ENCODE measurements at regions not wholly inside any gene's neighbourhood (a gene's known extent, or its start where the extent isn't known, plus 50 kb on each side); places are given as distances from the start of the nearest gene placed in this dataset.

DNA sequence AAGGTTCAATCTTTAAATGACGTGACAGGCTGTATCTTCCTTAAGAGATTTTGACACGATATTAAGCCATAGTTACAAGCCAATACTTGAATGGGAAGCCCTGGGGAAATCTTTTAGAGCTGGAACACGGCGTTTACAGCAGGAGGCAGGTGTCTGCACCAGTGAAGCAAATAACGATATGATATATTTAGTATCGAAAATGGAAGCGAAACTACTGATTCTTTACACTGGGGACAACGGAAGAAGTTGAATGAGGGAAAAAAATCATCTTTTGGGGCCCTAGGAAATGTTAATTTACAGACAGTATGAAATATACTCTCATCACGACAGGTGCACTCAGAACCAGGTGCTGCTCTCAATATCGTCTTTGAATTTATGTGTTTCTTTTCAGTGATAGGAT, 793.9 kb upstream of the PCDH20 start (continued):
- TF ChIP-seq CTCF (IDR thresholded peaks at IDR 0.05 in 2 of 3, conservative IDR thresholded peaks at IDR 0.05 in 1 of 3; ENCODE audit: borderline replicate concordance in 1 of 3, insufficient read depth in 1 of 3, low read depth in 2 of 3, low read length in 2 of 3) (no peak), YY1 (IDR thresholded peaks at IDR 0.05; ENCODE audit: extremely low read depth, insufficient replicate concordance, low read depth, low read length) (no peak), FOSL1 (IDR thresholded peaks at IDR 0.05; ENCODE audit: low read depth) (no peak), POLR2A (IDR thresholded peaks at IDR 0.05; ENCODE audit: borderline replicate concordance, extremely low read depth, insufficient read depth, insufficient read length) (no peak), EZH2phosphoT487 (IDR thresholded peaks at IDR 0.05; ENCODE audit: borderline replicate concordance) (no peak)

GRCh38 chr13:62207388-62207787, 791.7 kb upstream of the PCDH20 start:
- POLR2A ChIA-PET: no interaction called here
- intact Hi-C loops (cut with micrococcal nuclease): no loop called here

More at GRCh38 chr13:62207388-62207787, 791.7 kb upstream of the PCDH20 start:
- H3K4me3 ChIP-seq (replicated peaks in 1 of 2; ENCODE audit: low read depth in 1 of 2, low read length in 2 of 2): no peak overlapping the region
- CTCF ChIA-PET: no interaction called here
- 0 out of 4 replicates have a peak, but pooled peaks cover 0 to 2% of the 10 kb centered on the region in 2 experiments for H3K9me3 ChIP-seq (ENCODE audit: control insufficient read depth in 1 of 2, insufficient read depth in 1 of 2, low read depth in 1 of 2, low read length in 2 of 2)
- TF ChIP-seq, protein P1, sequence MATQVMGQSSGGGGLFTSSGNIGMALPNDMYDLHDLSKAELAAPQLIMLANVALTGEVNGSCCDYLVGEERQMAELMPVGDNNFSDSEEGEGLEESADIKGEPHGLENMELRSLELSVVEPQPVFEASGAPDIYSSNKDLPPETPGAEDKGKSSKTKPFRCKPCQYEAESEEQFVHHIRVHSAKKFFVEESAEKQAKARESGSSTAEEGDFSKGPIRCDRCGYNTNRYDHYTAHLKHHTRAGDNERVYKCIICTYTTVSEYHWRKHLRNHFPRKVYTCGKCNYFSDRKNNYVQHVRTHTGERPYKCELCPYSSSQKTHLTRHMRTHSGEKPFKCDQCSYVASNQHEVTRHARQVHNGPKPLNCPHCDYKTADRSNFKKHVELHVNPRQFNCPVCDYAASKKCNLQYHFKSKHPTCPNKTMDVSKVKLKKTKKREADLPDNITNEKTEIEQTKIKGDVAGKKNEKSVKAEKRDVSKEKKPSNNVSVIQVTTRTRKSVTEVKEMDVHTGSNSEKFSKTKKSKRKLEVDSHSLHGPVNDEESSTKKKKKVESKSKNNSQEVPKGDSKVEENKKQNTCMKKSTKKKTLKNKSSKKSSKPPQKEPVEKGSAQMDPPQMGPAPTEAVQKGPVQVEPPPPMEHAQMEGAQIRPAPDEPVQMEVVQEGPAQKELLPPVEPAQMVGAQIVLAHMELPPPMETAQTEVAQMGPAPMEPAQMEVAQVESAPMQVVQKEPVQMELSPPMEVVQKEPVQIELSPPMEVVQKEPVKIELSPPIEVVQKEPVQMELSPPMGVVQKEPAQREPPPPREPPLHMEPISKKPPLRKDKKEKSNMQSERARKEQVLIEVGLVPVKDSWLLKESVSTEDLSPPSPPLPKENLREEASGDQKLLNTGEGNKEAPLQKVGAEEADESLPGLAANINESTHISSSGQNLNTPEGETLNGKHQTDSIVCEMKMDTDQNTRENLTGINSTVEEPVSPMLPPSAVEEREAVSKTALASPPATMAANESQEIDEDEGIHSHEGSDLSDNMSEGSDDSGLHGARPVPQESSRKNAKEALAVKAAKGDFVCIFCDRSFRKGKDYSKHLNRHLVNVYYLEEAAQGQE (IDR thresholded peaks at IDR 0.05; ENCODE audit: low read depth): no peak
- TF ChIP-seq POLR2A (IDR thresholded peaks at IDR 0.05; ENCODE audit: borderline replicate concordance, extremely low read depth, insufficient read depth, insufficient read length): no peak
- TF ChIP-seq ZFX (IDR thresholded peaks at IDR 0.05): no peak
- TF ChIP-seq TCF7L2 (IDR thresholded peaks at IDR 0.05; ENCODE audit: borderline replicate concordance, extremely low read depth, insufficient read depth, insufficient read length): no peak
- no peak for TF ChIP-seq SP1 (IDR thresholded peaks at IDR 0.05; ENCODE audit: low read depth)
- no peak for TF ChIP-seq SRF (IDR thresholded peaks at IDR 0.05; ENCODE audit: low read depth)
- TF ChIP-seq YY1 (IDR thresholded peaks at IDR 0.05; ENCODE audit: extremely low read depth, insufficient replicate concordance, low read depth, low read length): no peak
- TF ChIP-seq RAD21 (IDR thresholded peaks at IDR 0.05; ENCODE audit: low read depth): no peak
- no peak for TF ChIP-seq POLR2AphosphoS5 (IDR thresholded peaks at IDR 0.05; ENCODE audit: low read depth, low read length)
- TF ChIP-seq EZH2phosphoT487 (IDR thresholded peaks at IDR 0.05; ENCODE audit: borderline replicate concordance): no peak
- TF ChIP-seq ATF3 (IDR thresholded peaks at IDR 0.05): no peak
- no peak for TF ChIP-seq ELF1 (IDR thresholded peaks at IDR 0.05; ENCODE audit: borderline replicate concordance, low read depth)
- TF ChIP-seq JUND (IDR thresholded peaks at IDR 0.05): no peak
- ATAC-seq: no peak
- no peaks in the 10 kb centered on the region for H3K79me2 ChIP-seq (ENCODE audit: insufficient read depth, low read length)
- no peaks in the 10 kb centered on the region for H3K27me3 ChIP-seq (ENCODE audit: insufficient read depth, low read length)
- no peak overlapping the region for H2AFZ ChIP-seq (ENCODE audit: low read depth, low read length, poor library complexity, severe bottlenecking)
- H3K27ac ChIP-seq (ENCODE audit: low read depth, low read length): no peak overlapping the region
- RAD21 ChIA-PET (ENCODE audit: low non-redundant PET in 1 of 2, low total read pairs in 2 of 2, uncharacterized antibody in 2 of 2, unreplicated experiment in 2 of 2): no interaction called here
- no peaks in the 10 kb centered on the region for H3K4me1 ChIP-seq (ENCODE audit: control insufficient read depth in 1 of 2, insufficient read depth in 2 of 2, low read length in 2 of 2)
- H3K4me2 ChIP-seq (ENCODE audit: low read length): no peak overlapping the region
- no TSS peak for BruUV-seq (replicated peaks)
- H3K9ac ChIP-seq (ENCODE audit: low read length): no peak overlapping the region
- H4K20me1 ChIP-seq (ENCODE audit: insufficient read depth): no peaks in the 10 kb centered on the region
- DNase-seq (ENCODE audit: low read depth, low spot score): no peak
- no peaks in the 10 kb centered on the region for H3K36me3 ChIP-seq (ENCODE audit: control insufficient read depth in 1 of 2, insufficient read depth in 2 of 2, low read length in 2 of 2)
- H3K9me2 ChIP-seq (ENCODE audit: insufficient read depth): no peaks in the 10 kb centered on the region

Measured in HCT116 (cell line).